GM19467 (cell line): ENCODE measurements at regions not wholly inside any gene's neighbourhood (a gene's known extent, or its start where the extent isn't known, plus 50 kb on each side); places are given as distances from the start of the nearest gene placed in this dataset.

Source experiments
- ATAC-seq: cut with Tn5 transposase; IDR thresholded peaks from one replicate; pipeline ENCODE4 v1.9.1; 2021; ENCODE audit warnings: mild to moderate bottlenecking, moderate library complexity; ENCODE audit not compliant: unreplicated experiment

DNA sequence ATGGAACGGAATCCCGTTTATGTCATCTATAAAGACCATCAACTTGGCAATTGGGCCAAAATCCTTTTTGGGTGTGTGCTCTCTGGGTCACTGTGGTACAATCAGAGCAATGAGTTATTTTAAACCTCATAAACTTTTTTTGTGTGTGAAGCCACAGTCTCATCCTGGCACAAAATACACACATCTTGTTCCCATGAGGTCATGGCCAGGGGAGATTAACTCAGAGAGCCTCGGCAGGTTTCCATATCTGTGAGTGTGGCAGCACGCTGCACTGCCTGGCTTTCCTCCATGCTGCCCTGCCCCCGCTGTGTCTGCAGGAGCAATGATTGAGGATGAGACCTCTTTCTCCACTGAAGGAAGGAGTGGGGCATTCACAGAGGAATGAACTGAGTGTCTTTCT lies 54.0 kb upstream of the DLG1 start:
- ATAC-seq: no peak

DNA sequence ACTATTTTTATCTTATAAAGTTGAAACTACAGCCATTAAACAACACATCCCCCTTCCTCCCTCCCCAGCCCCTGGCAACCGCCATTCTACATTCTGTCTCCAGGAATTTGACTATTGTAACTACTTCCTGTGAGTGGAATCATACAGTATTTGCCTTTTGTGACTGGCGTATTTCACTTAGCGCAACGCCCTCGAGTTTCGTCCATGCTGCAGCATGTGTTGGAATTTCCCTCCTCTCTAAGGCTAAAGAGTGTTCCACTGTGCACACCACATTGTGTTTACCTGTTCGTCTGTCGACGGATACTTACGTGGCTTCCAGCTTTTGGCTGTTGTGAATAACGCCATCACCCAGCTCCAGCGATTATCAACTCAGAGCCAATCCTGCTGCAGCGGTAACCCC lies 52.0 kb upstream of the DLG1 start:
- ATAC-seq: no peak

DNA sequence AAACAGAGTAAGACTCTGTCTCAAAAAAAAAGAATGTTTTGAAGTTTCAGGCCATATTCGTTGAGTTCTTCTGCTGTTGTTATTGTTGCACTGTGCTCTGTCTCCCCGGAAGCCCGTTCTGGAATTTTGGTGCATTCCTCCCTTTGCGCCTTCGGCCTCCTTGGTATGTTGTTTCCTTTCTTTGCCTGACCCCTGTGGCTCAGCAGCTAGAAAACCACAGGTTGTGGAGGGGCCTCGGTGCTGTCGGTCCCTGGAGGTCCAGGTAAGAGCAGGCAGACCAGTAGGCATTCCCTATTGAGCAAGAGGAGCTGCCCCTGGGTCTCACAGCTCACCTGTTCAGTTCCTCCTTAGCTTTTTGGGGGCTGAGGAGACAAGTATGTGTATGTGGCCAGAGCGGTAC lies 51.0 kb upstream of the DLG1 start:
- no peak for ATAC-seq
